ENCODE measurements at regions not wholly inside any gene's neighbourhood (a gene's known extent, or its start where the extent isn't known, plus 50 kb on each side); places are given as distances from the start of the nearest gene placed in this dataset.

DNA sequence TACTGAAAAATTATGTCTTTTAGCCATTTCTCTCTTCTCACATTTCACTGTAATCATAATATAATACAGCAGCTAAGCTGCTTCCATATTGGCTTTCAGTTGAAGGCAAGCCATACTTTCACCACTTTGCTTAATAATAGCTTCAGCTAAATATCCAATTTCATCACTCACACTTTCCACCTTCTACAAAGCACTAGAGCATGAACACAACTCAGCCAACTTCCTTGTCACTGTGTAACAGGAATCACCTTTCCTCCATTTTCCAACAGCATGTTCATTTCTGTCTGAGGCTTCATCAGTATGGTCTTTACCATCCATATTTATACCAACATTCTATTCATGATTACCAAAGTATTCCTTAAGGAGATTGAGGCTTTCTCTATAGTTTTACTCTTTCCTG is 219.8 kb upstream of the CTSO start:
- DNase-seq (ENCODE audit: low spot score, unreplicated experiment), result no peak
- TF ChIP-seq, protein P1, sequence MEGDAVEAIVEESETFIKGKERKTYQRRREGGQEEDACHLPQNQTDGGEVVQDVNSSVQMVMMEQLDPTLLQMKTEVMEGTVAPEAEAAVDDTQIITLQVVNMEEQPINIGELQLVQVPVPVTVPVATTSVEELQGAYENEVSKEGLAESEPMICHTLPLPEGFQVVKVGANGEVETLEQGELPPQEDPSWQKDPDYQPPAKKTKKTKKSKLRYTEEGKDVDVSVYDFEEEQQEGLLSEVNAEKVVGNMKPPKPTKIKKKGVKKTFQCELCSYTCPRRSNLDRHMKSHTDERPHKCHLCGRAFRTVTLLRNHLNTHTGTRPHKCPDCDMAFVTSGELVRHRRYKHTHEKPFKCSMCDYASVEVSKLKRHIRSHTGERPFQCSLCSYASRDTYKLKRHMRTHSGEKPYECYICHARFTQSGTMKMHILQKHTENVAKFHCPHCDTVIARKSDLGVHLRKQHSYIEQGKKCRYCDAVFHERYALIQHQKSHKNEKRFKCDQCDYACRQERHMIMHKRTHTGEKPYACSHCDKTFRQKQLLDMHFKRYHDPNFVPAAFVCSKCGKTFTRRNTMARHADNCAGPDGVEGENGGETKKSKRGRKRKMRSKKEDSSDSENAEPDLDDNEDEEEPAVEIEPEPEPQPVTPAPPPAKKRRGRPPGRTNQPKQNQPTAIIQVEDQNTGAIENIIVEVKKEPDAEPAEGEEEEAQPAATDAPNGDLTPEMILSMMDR (IDR thresholded peaks at IDR 0.05; ENCODE audit: unreplicated experiment), result no peak
- H3K4me1 Mint-ChIP-seq (ENCODE audit: low read depth), result peaks cover 3% of the 10 kb centered on the region
- H3K4me3 Mint-ChIP-seq (ENCODE audit: low read depth), result no peak overlapping the region
- H3K27ac Mint-ChIP-seq, result no peak overlapping the region
- no peaks in the 10 kb centered on the region for H3K27me3 Mint-ChIP-seq
- no peaks in the 10 kb centered on the region for H3K9me3 Mint-ChIP-seq (ENCODE audit: low read depth)
- no peaks in the 10 kb centered on the region for H3K36me3 Mint-ChIP-seq (ENCODE audit: insufficient read depth)

GRCh38 chr4:156169861-156170260 is 216.2 kb upstream of the CTSO start:
- H3K27me3 Mint-ChIP-seq, result no peaks in the 10 kb centered on the region
- no peak overlapping the region for H3K27ac Mint-ChIP-seq
- DNase-seq (ENCODE audit: low spot score, unreplicated experiment), result no peak
- H3K4me1 Mint-ChIP-seq (ENCODE audit: low read depth), result peaks cover 3% of the 10 kb centered on the region
- H3K4me3 Mint-ChIP-seq (ENCODE audit: low read depth), result no peak overlapping the region
- H3K36me3 Mint-ChIP-seq (ENCODE audit: insufficient read depth), result no peaks in the 10 kb centered on the region
- no peaks in the 10 kb centered on the region for H3K9me3 Mint-ChIP-seq (ENCODE audit: low read depth)
- TF ChIP-seq, protein P1 (IDR thresholded peaks at IDR 0.05; ENCODE audit: unreplicated experiment), result no peak

GRCh38 chr4:156169011-156169410 is 215.3 kb upstream of the CTSO start:
- H3K4me1 Mint-ChIP-seq (ENCODE audit: low read depth), result peaks cover 3% of the 10 kb centered on the region
- no peak overlapping the region for H3K27ac Mint-ChIP-seq
- TF ChIP-seq, protein P1 (IDR thresholded peaks at IDR 0.05; ENCODE audit: unreplicated experiment), result peak; percentile 73

GRCh38 chr4:156168288-156168687 is 214.6 kb upstream of the CTSO start:
- H3K36me3 Mint-ChIP-seq (ENCODE audit: insufficient read depth), result no peaks in the 10 kb centered on the region
- peaks cover 3% of the 10 kb centered on the region for H3K4me1 Mint-ChIP-seq (ENCODE audit: low read depth)
- TF ChIP-seq, protein P1 (IDR thresholded peaks at IDR 0.05; ENCODE audit: unreplicated experiment), result no peak
- no peak overlapping the region for H3K4me3 Mint-ChIP-seq (ENCODE audit: low read depth)
- H3K27me3 Mint-ChIP-seq, result no peaks in the 10 kb centered on the region
- no peaks in the 10 kb centered on the region for H3K9me3 Mint-ChIP-seq (ENCODE audit: low read depth)
- no peak for DNase-seq (ENCODE audit: low spot score, unreplicated experiment)
- H3K27ac Mint-ChIP-seq, result no peak overlapping the region

More at GRCh38 chr4:156169011-156169410, 215.3 kb upstream of the CTSO start:
- no peaks in the 10 kb centered on the region for H3K9me3 Mint-ChIP-seq (ENCODE audit: low read depth)
- H3K4me3 Mint-ChIP-seq (ENCODE audit: low read depth), result no peak overlapping the region
- no peaks in the 10 kb centered on the region for H3K36me3 Mint-ChIP-seq (ENCODE audit: insufficient read depth)
- DNase-seq (ENCODE audit: low spot score, unreplicated experiment), result no peak
- H3K27me3 Mint-ChIP-seq, result no peaks in the 10 kb centered on the region

DNA sequence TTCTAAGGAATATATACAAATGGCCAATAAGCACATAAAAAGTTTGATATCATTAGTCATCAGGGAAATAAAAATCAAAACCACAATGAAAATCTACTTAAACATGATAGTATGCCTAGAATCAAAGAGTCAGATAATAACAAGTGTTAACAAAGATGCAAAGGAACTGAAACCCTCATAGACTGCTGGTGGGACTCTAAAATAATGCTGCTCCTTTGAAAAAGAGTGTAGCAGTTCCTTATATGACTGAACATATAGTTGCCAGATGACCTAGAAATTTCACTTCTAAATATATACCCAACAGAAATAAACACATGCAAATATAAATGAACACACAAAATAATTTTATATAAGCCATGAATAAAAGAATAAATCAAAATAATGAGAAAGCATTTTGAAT is 205.1 kb upstream of the CTSO start:
- Mint-ChIP-seq H3K4me3 (ENCODE audit: low read depth) (no peak overlapping the region), H3K36me3 (ENCODE audit: insufficient read depth) (no peaks in the 10 kb centered on the region), H3K9me3 (ENCODE audit: low read depth) (no peaks in the 10 kb centered on the region), H3K4me1 (ENCODE audit: low read depth) (no peaks in the 10 kb centered on the region), H3K27ac (no peak overlapping the region), H3K27me3 (no peaks in the 10 kb centered on the region)
- TF ChIP-seq, protein P1 (IDR thresholded peaks at IDR 0.05; ENCODE audit: unreplicated experiment), result no peak
- no peak for DNase-seq (ENCODE audit: low spot score, unreplicated experiment)

All from progenitor cell of endocrine pancreas (in vitro differentiated cells).